Fibroblast of villous mesenchyme (primary cell): ENCODE measurements at regions not wholly inside any gene's neighbourhood (a gene's known extent, or its start where the extent isn't known, plus 50 kb on each side); places are given as distances from the start of the nearest gene placed in this dataset.
"Not testable (repeated sequence)": the region's sequence is repeated elsewhere in the genome, so short reads cannot be mapped to it uniquely, and the experiment has no call there.

ENCODE experiments used
- DNase-seq: peaks from one replicate; pipeline ENCODE4 v3.0.0-alpha.2; 2010; ENCODE audit warnings: low read depth
- H3K4me3 ChIP-seq: 2 replicates; pipeline ENCODE4 v1.5.1; 2011; ENCODE audit warnings: low read depth, mild to moderate bottlenecking, low read length
- CTCF ChIP-seq: IDR thresholded peaks from 2 replicates; pipeline ENCODE4 v1.5.1; 2012; ENCODE audit warnings: low read depth, mild to moderate bottlenecking, low read length; ENCODE audit not compliant: insufficient read depth

- no peak overlapping the region for H3K4me3 ChIP-seq
- DNase-seq: no peak
- TF ChIP-seq CTCF: no peak
These were observed 103.3 kb upstream of the GATA6 start for GRCh38 chr18:22066083-22066485.

GRCh38 chr18:22067109-22067508 lies 102.3 kb upstream of the GATA6 start:
- no peak for TF ChIP-seq CTCF
- H3K4me3 ChIP-seq: no peak overlapping the region
- DNase-seq: no peak

- no peak for DNase-seq
- no peak overlapping the region for H3K4me3 ChIP-seq
- no peak for TF ChIP-seq CTCF
These were observed 101.7 kb upstream of the GATA6 start for GRCh38 chr18:22067682-22068081.

GRCh38 chr18:22068784-22069183 lies 100.6 kb upstream of the GATA6 start:
- DNase-seq, H3K4me3 ChIP-seq: not testable (repeated sequence)

- no peak for DNase-seq
- no peak for TF ChIP-seq CTCF
- no peak overlapping the region for H3K4me3 ChIP-seq
These were observed 99.5 kb upstream of the GATA6 start for GRCh38 chr18:22069916-22070315.

GRCh38 chr18:22073411-22073810 lies 96.0 kb upstream of the GATA6 start:
- no peak for TF ChIP-seq CTCF
- DNase-seq: no peak
- H3K4me3 ChIP-seq: no peak overlapping the region

- TF ChIP-seq CTCF: no peak
- no peak overlapping the region for H3K4me3 ChIP-seq
- no peak for DNase-seq
These were observed 94.9 kb upstream of the GATA6 start for GRCh38 chr18:22074282-22075070.
